ENCODE measurements at regions not wholly inside any gene's neighbourhood (a gene's known extent, or its start where the extent isn't known, plus 50 kb on each side); places are given as distances from the start of the nearest gene placed in this dataset.

- no peaks in the 10 kb centered on the region for H3K9me2 ChIP-seq (replicated peaks; ENCODE audit: low read length)
- no peak overlapping the region for H3K27ac ChIP-seq (ENCODE audit: low read length)
- no peak overlapping the region for H3K9ac ChIP-seq (ENCODE audit: low read length)
- intact Hi-C loops (cut with micrococcal nuclease) = no loop called here
- ATAC-seq = no peak
- H3F3A ChIP-seq (ENCODE audit: low read length, unreplicated experiment) = no peaks in the 10 kb centered on the region
- ChIA-PET POLR2A (ENCODE audit: unreplicated experiment) (no interaction called here), CTCF (no interaction called here)
- no peak overlapping the region for H3K4me2 ChIP-seq (ENCODE audit: low read length)
- H4K20me1 ChIP-seq (ENCODE audit: low read length) = no peaks in the 10 kb centered on the region
- BruUV-seq (replicated peaks) = no TSS peak
- no peaks in the 10 kb centered on the region for H3K4me1 ChIP-seq (ENCODE audit: insufficient read depth, low read length)
- H3K36me3 ChIP-seq (ENCODE audit: low read depth, low read length) = no peaks in the 10 kb centered on the region
- TF ChIP-seq EZH2 (IDR thresholded peaks at IDR 0.05; ENCODE audit: low read length, unreplicated experiment) (no peak), CTCF (conservative IDR thresholded peaks at IDR 0.05; ENCODE audit: low read depth, low read length) (no peak), EZH2phosphoT487 (IDR thresholded peaks at IDR 0.05; ENCODE audit: borderline replicate concordance, low read length) (no peak)
- H3K27me3 ChIP-seq (ENCODE audit: low read length) = 0 out of 2 replicates have a peak, but pooled peaks cover 3% of the 10 kb centered on the region
- no peaks in the 10 kb centered on the region for H3K9me3 ChIP-seq (ENCODE audit: low read length)
- H2AFZ ChIP-seq (ENCODE audit: low read length) = no peak overlapping the region
- no peak for DNase-seq
- H3K4me3 ChIP-seq (ENCODE audit: low read length) = no peak overlapping the region
- H3K79me2 ChIP-seq (ENCODE audit: low read length) = no peaks in the 10 kb centered on the region
Observed at GRCh38 chr1:222084996-222085395, 343.1 kb upstream of the DUSP10 start.

- Histone ChIP-seq H3K4me2 (ENCODE audit: low read length) (no peak overlapping the region), H3K79me2 (ENCODE audit: low read length) (no peaks in the 10 kb centered on the region), H3K9ac (ENCODE audit: low read length) (no peak overlapping the region), H2AFZ (ENCODE audit: low read length) (no peak overlapping the region), H3K9me3 (ENCODE audit: low read length) (no peaks in the 10 kb centered on the region), H3K4me1 (ENCODE audit: insufficient read depth, low read length) (no peaks in the 10 kb centered on the region), H3K36me3 (ENCODE audit: low read depth, low read length) (no peaks in the 10 kb centered on the region), H3K9me2 (replicated peaks; ENCODE audit: low read length) (no peaks in the 10 kb centered on the region), H3F3A (ENCODE audit: low read length, unreplicated experiment) (no peaks in the 10 kb centered on the region), H3K27me3 (ENCODE audit: low read length) (0 out of 2 replicates have a peak, but pooled peaks cover 3% of the 10 kb centered on the region), H3K4me3 (ENCODE audit: low read length) (no peak overlapping the region), H4K20me1 (ENCODE audit: low read length) (no peaks in the 10 kb centered on the region), H3K27ac (ENCODE audit: low read length) (no peak overlapping the region)
- CTCF ChIA-PET = interaction anchor here (0.7 kb wide), 1 partner anchor 29 kb away, joined by 4 read pairs; no protein-coding TSS in a partner anchor
- POLR2A ChIA-PET (ENCODE audit: unreplicated experiment) = no interaction called here
- no TSS peak for BruUV-seq (replicated peaks)
- TF ChIP-seq EZH2 (IDR thresholded peaks at IDR 0.05; ENCODE audit: low read length, unreplicated experiment) (no peak), CTCF (conservative IDR thresholded peaks at IDR 0.05; ENCODE audit: low read depth, low read length) (no peak), EZH2phosphoT487 (IDR thresholded peaks at IDR 0.05; ENCODE audit: borderline replicate concordance, low read length) (no peak)
- intact Hi-C loops (cut with micrococcal nuclease) = no loop called here
- DNase-seq (no peak), ATAC-seq (no peak)
Observed at GRCh38 chr1:222084048-222084447, 342.2 kb upstream of the DUSP10 start.

- no TSS peak for BruUV-seq (replicated peaks)
- ATAC-seq (no peak), DNase-seq (no peak)
- Histone ChIP-seq H3K4me1 (ENCODE audit: insufficient read depth, low read length) (peaks cover 5% of the 10 kb centered on the region), H3K4me3 (ENCODE audit: low read length) (no peak overlapping the region), H4K20me1 (ENCODE audit: low read length) (no peaks in the 10 kb centered on the region), H3K36me3 (ENCODE audit: low read depth, low read length) (no peaks in the 10 kb centered on the region), H3K27ac (ENCODE audit: low read length) (no peak overlapping the region), H3K9ac (ENCODE audit: low read length) (no peak overlapping the region), H3F3A (ENCODE audit: low read length, unreplicated experiment) (no peaks in the 10 kb centered on the region), H3K27me3 (ENCODE audit: low read length) (0 out of 2 replicates have a peak, but pooled peaks cover 3% of the 10 kb centered on the region), H3K9me2 (replicated peaks; ENCODE audit: low read length) (no peaks in the 10 kb centered on the region), H2AFZ (ENCODE audit: low read length) (no peak overlapping the region), H3K4me2 (ENCODE audit: low read length) (no peak overlapping the region), H3K9me3 (ENCODE audit: low read length) (no peaks in the 10 kb centered on the region), H3K79me2 (ENCODE audit: low read length) (no peaks in the 10 kb centered on the region)
- POLR2A ChIA-PET (ENCODE audit: unreplicated experiment) = no interaction called here
- intact Hi-C loops (cut with micrococcal nuclease) = no loop called here
- no peak for TF ChIP-seq EZH2phosphoT487 (IDR thresholded peaks at IDR 0.05; ENCODE audit: borderline replicate concordance, low read length)
- TF ChIP-seq EZH2 (IDR thresholded peaks at IDR 0.05; ENCODE audit: low read length, unreplicated experiment) = no peak
- TF ChIP-seq CTCF (conservative IDR thresholded peaks at IDR 0.05; ENCODE audit: low read depth, low read length) = no peak
- CTCF ChIA-PET = no interaction called here
Observed at GRCh38 chr1:222081859-222082258, 340.0 kb upstream of the DUSP10 start.

Measured in PC-3 (cell line).